GM21423 (cell line): ENCODE measurements at regions not wholly inside any gene's neighbourhood (a gene's known extent, or its start where the extent isn't known, plus 50 kb on each side); places are given as distances from the start of the nearest gene placed in this dataset.
A peak's percentile ranks its signal among the peaks of the same experiment; 100 is the strongest.
"Not testable (repeated sequence)": the region's sequence is repeated elsewhere in the genome, so short reads cannot be mapped to it uniquely, and the experiment has no call there.

Experiments used
- ATAC-seq: cut with Tn5 transposase; IDR thresholded peaks from one replicate; pipeline ENCODE4 v1.9.1; 2021; ENCODE audit warnings: mild to moderate bottlenecking, moderate library complexity; ENCODE audit not compliant: unreplicated experiment

GRCh38 chr9:30511666-30512065 lies 1872.8 kb upstream of the ACO1 start:
- no peak for ATAC-seq

DNA sequence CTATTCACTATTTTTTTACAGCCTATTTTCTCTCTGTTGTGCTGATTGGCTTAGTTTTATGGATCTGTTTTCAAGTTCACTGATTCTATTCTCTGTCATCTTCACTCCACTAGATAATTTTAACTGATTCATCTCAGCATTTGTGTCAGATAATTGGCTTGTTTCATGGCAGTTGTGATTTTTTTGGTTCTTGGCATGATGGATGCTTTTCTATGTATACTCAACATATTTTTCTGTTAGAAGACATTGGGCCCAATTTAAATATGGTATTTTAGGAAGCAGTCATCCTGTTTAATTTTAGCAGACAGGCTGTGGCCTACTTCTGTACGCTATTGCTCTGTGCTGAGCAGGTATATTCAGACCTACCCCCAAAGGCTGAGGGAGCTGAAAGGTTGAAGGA lies 1865.3 kb upstream of the ACO1 start:
- ATAC-seq: no peak

DNA sequence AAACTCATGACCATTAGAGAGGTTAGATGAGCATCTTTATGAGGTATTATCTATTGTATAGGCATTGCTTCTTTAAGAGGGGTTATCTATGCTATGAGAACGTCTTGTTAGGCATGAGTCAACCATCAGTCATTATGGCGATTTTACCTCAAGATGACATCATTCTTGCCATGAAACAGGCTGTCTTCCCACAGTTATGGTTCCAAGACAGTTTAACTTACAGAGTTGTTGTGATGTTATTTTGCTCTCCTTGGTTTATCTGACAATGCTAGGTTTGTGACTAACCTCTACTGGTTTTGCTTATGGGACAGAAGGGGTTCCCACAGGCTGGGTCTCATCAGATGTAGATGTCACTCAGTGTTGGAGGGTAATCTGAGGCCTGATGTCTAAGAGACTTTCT lies 1864.7 kb upstream of the ACO1 start:
- ATAC-seq: no peak

DNA sequence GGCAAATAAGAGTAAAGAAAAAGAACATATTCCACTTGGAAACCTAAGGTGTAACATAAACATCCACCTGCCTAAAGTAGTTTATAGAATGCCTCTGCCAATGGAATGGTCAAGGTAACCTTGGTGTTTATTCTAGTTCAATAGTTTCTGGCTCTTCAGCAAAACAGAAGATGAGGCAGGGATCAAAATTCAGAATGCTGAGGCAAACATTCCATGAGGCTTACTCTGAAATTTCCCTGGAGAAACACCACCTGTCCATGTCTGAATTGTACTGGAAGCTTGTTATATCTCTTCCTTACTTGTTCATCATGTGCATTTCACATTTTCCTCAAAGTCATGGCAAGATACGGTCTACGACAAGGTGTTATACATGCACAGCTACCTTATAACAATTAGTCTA lies 1862.4 kb upstream of the ACO1 start:
- no peak for ATAC-seq

DNA sequence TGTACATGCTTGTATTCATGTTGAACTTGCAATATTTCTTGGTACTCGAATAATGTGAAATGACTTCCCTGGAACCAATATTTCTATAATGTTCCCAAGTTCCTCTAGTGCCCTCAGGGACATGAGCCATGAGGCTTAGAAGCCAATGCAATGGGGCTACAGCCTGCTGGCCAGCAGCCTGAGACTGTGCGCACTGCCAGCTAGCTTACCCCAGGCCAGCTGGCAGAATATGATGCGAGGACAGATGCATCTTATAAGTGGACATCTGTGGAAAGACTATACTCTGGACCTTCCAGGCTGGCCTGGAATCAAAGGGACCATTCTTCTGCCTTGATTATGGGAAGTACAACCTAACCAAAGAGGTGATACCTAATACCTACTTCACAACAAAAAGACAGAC lies 1862.0 kb upstream of the ACO1 start:
- no peak for ATAC-seq

GRCh38 chr9:30524311-30524710 lies 1860.1 kb upstream of the ACO1 start:
- no peak for ATAC-seq

- no peak for ATAC-seq
These were observed 1850.0 kb upstream of the ACO1 start for GRCh38 chr9:30534455-30534854.

DNA sequence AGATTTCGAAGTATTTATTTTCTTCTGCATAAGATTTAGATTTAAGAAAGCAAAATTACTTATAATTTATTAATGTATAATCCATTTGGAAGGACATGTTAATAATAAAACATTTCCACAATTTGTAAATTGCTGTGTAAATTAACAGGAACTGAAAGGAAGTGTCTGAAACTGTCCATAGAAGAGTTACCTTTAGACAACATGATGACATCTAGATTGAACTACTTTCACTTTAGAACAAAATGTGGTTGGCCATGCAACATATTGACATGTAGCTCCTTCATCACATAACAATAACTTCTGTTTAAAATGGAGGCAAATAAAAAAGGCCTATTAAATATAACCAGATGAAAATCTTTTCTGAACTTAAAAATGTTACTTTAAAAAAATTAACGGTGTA lies 1849.5 kb upstream of the ACO1 start:
- ATAC-seq: no peak

GRCh38 chr9:30536494-30536893 lies 1847.9 kb upstream of the ACO1 start:
- no peak for ATAC-seq

GRCh38 chr9:30539696-30540095 lies 1844.7 kb upstream of the ACO1 start:
- not testable (repeated sequence) for ATAC-seq

DNA sequence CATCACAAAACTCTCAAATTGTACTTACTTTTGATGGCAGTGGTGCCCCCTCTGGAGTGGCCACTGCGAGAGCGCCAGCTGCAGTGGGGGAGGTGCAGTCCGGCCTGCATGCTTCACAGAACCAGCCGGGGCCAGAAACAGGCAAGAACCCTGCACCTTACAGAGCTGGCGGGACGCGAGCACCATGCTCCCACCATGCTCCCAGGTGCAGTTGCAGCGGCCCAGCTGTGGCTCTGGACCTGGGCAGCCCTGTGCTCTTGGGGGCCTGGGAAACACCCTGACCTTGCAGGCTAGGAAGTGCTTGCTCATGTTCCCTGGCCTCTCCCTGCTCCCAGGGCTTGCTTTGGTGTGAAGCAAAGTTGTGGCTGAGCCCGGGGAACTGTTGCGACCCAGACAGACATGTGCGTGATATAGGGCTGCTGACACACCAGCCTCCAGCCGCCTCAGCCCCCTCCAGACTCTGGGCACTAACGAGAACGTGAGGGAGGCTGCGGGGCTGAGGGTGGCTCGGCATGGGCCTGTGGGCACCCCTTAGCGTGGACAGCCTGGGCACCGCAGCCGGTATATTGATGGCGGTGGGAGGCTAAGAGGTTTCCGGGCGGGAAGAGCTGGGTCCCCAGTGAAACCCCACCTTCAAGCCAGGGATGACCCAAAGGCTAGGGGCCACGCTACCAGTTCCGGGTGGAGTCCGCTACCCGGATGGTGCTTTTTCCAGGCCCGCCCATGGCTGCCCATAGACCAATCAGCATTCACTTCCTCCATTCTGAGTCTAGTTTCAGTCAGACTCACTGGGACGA lies 1809.9 kb upstream of the ACO1 start:
- no peak for ATAC-seq

DNA sequence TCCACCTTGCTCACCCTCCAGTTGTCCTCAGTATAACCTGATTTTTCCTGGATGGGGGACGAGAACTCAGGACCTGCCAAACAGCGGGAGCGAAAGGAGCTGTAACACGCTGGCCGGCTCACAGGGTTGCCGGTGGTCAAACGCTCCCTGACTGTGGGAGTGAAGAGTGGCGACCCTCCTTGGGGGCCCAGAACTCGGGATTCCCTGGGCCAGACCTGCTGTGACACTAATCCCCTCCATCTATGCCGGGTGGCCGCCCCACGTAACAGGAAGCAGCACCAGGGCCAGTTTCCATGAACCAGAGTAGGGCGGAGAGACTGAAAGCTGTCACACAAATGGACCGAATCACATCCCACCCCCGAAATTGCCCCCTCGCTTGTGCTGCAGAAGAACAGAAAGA lies 1809.2 kb upstream of the ACO1 start:
- ATAC-seq: no peak

DNA sequence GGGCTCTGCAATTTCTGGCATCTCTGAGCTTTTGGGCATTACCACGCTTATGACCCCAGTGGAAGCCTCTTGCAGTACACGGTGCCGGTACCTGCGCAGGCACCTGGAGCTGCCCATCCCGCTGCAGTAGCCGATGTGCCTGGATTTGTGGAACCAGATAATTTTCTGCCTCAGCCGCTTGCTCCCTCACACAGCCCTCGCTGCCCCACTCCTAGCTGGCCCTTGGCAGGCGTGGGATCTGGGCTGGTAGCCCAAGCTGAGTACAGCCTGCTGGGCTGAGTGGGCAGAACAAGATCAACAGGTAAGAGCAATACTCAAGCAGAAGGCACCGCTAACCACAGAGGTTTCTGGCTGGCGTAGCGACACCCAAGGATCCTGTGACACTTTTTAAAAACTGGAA lies 1808.8 kb upstream of the ACO1 start:
- no peak for ATAC-seq

DNA sequence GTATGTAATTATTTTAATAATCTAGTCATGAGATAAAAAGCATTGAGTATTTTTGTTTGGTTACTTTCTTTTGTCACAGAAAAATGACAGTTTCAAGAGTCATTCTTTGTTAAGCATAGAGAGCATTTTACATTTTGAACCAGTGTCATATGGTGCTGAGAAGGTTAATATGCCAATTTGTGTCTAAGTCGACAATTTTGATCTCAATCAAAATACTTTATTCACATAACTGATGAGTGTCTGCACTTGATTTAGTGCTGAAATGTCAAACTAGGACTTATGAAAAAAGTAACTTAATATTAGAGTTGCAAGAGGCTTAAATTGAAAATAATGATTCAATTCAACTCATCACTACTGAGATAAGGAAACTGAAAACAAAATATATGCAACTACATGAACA lies 1804.6 kb upstream of the ACO1 start:
- ATAC-seq: no peak

DNA sequence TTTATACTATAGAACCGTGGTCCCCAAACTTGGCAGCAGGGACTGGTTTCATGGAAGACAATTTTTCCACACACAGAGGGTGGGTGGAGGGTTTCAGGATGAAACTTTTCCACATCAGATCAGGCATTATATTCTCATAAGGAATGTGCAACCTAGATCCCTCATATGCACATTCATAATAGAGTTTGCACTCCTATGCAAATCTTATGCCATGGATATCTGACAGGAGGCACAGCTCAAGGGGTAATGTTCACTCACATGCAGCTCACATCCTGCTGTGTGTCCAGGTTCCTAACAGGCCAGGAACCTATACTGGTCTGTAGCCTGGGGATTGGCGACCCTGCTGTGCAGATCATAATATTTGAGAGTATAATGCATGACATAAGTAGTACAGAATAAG lies 1802.2 kb upstream of the ACO1 start:
- no peak for ATAC-seq

DNA sequence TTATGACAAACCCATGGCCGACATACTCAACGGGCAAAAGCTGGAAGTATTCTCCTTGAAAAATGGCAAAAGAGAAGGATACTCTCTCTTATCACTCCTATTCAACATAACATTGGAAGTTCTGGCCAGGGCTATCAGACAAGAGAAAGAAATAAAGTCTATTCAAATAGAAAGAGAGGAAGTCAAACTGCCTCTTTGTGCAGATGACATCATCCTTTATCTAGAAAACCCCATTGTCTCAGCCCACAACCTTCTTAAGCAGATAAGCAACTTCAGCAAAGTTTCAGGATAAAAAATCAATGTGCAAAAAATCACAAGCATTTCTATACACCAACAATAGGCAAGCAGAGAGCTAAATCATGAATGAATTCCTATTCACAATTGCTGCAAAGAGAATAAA lies 1799.9 kb upstream of the ACO1 start:
- ATAC-seq: no peak

GRCh38 chr9:30591461-30591860 lies 1793.0 kb upstream of the ACO1 start:
- ATAC-seq: no peak

- ATAC-seq: no peak
These were observed 1786.8 kb upstream of the ACO1 start for GRCh38 chr9:30597608-30598007.

GRCh38 chr9:30605936-30606335 lies 1778.5 kb upstream of the ACO1 start:
- ATAC-seq: no peak

DNA sequence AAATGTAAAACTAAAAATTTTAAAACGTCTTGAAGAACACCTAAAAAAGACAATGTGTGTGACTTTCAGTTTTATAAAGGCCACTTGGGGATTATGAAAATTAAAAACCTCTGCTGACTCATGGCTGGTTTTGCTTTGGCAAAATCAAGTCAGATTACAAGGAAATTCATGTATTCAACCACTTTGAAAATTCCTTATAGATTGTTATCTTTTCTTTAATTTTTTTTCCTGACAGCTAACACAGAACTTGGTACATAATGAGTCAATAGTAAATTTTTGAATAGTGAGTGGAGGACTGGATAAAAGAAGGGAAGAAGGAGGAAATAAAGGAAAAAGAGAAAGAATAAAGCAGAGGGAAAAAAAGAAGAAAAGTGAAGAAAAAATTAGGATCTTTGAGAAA lies 1774.7 kb upstream of the ACO1 start:
- no peak for ATAC-seq

DNA sequence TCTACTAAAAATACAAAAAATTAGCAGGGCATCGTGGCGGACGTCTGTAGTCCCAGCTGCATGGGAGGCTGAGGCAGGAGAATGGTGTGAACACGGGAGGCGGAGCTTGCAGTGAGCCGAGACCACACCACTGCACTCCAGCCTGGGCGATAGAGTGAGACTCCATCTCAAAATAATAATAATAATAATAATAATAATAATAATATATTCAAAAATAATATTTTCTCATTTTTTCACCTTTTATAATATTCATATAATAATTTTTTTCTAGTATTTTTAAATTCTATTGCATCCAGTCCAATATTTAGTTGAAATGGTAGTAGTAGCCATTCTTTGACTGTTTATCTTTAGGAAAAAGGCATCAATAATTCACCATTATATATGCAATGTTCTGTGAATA lies 1767.7 kb upstream of the ACO1 start:
- not testable (repeated sequence) for ATAC-seq

- ATAC-seq: no peak
These were observed 1761.9 kb upstream of the ACO1 start for GRCh38 chr9:30622561-30622960.

- peak; percentile 53 for ATAC-seq
These were observed 1755.4 kb upstream of the ACO1 start for GRCh38 chr9:30628915-30629567.
